Colonic mucosa (tissue), 4 donors: ENCODE measurements at regions not wholly inside any gene's neighbourhood (a gene's known extent, or its start where the extent isn't known, plus 50 kb on each side); places are given as distances from the start of the nearest gene placed in this dataset.

ENCODE experiments used
- DNase-seq: peaks from one replicate; pipeline ENCODE4 v3.0.0-alpha.2; 2020
- H3K27ac ChIP-seq: fragments of 200-600 bp; one replicate; pipeline ENCODE4 v1.8.0; 2021
- H3K27me3 ChIP-seq: fragments of 200-600 bp; one replicate; pipeline ENCODE4 v1.8.0; 2021
- H3K36me3 ChIP-seq: fragments of 200-600 bp; one replicate; pipeline ENCODE4 v1.8.0; 2021
- H3K4me1 ChIP-seq: fragments of 200-600 bp; one replicate; pipeline ENCODE4 v1.8.0; 2021; ENCODE audit warnings: mild to moderate bottlenecking
- H3K4me3 ChIP-seq: fragments of 200-600 bp; one replicate; pipeline ENCODE4 v1.8.0; 2021
- H3K9ac ChIP-seq, 2 donors: one replicate each; pipeline ENCODE4 v1.7.0; 2013; ENCODE audit warnings: control low read depth in 2 of 2, low read depth in 2 of 2, low read length in 2 of 2
- H3K9me3 ChIP-seq: fragments of 200-600 bp; one replicate; pipeline ENCODE4 v1.8.0; 2021
- intact Hi-C: fragments of 100-400 bp; cut with DNase I; formaldehyde crosslinking; loops from one replicate; pipeline ENCODE4 v1.14.1; 2022
- TF ChIP-seq, protein P1 (sequence below): fragments of 200-600 bp; IDR thresholded peaks from one replicate; pipeline ENCODE4 v1.8.0; 2022; ENCODE audit warnings: antibody characterized with exemption, mild to moderate bottlenecking
- donor health status: healthy.
- donor health status: DM: no; HTN: no; CAD: no.
- donor health status: DM: no; HTN: no; CAD: no.

DNA sequence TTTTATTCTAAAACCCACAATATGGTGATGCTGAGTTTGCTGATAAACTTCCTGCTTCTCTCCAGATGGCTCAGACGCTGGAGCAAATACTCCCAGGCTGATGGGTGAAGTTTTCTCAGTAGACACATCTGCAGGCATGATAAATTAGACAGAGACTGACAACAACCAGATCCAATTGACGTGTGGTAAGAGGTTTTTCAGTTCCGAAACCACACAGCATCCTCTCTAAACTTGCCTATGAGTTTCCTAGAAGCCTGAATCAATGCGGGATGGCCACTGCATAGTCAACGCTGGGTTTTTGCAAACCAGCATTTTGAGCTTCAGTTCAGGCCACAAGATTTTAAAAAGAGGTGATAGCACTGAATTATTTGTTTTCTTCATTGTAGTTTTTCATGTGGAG, 360.3 kb upstream of the ARRDC4 start:
- H3K27ac ChIP-seq, result no peak overlapping the region
- H3K9ac ChIP-seq, result no peak overlapping the region
- DNase-seq, result no peak
- no peaks in the 10 kb centered on the region for H3K9me3 ChIP-seq
- TF ChIP-seq, protein P1, sequence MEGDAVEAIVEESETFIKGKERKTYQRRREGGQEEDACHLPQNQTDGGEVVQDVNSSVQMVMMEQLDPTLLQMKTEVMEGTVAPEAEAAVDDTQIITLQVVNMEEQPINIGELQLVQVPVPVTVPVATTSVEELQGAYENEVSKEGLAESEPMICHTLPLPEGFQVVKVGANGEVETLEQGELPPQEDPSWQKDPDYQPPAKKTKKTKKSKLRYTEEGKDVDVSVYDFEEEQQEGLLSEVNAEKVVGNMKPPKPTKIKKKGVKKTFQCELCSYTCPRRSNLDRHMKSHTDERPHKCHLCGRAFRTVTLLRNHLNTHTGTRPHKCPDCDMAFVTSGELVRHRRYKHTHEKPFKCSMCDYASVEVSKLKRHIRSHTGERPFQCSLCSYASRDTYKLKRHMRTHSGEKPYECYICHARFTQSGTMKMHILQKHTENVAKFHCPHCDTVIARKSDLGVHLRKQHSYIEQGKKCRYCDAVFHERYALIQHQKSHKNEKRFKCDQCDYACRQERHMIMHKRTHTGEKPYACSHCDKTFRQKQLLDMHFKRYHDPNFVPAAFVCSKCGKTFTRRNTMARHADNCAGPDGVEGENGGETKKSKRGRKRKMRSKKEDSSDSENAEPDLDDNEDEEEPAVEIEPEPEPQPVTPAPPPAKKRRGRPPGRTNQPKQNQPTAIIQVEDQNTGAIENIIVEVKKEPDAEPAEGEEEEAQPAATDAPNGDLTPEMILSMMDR, result no peak
- no peaks in the 10 kb centered on the region for H3K36me3 ChIP-seq
- intact Hi-C loops, result no loop called here
- H3K27me3 ChIP-seq, result no peaks in the 10 kb centered on the region
- H3K4me3 ChIP-seq, result no peak overlapping the region
- H3K4me1 ChIP-seq, result no peaks in the 10 kb centered on the region

DNA sequence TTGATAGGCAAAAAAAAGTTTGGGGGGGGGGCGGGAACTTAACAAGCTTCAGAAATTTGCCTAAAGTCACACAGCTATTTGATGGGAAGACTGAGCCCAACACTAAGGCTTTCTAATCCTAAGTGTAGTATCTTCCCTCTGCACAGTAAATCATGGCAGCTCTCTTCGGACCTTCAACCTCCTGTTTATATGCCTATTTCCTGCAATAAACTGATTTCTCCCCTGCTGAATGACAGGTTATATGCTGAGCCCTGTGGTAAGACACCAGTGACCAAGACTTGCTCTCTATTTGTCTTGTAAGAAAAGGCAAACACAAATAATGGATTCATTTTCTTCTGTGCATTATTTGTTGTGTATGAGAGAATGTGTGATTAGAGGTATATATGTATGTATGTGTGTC, 355.8 kb upstream of the ARRDC4 start:
- intact Hi-C loops, result no loop called here
- H3K9me3 ChIP-seq, result no peaks in the 10 kb centered on the region
- H3K27ac ChIP-seq, result no peak overlapping the region
- TF ChIP-seq, protein P1, result no peak
- H3K36me3 ChIP-seq, result no peaks in the 10 kb centered on the region
- H3K27me3 ChIP-seq, result no peaks in the 10 kb centered on the region
- no peak overlapping the region for H3K9ac ChIP-seq
- H3K4me3 ChIP-seq, result no peak overlapping the region
- H3K4me1 ChIP-seq, result no peaks in the 10 kb centered on the region
- DNase-seq, result no peak

DNA sequence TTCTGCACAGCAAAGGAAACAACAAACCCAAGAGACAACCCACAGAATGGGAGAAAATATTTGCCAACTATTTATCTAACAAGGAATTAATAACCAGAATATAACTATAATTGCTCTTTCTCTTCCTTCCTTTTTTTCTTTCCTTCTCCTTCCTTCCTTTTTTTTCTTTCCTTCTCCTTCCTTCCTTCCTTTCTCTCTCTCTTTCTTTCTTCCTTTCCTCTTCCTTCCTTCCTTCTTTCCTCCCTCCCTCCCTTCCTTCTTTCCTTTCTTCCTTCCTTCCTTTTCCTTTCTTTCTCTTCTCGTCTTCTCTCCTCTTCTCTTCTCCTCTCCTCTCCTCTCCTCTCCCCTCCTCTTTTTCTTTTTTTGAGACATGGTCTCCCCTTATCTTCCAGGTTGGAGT, 345.4 kb upstream of the ARRDC4 start:
- no peak for DNase-seq
- H3K4me3 ChIP-seq, result no peak overlapping the region
- no peaks in the 10 kb centered on the region for H3K36me3 ChIP-seq
- intact Hi-C loops, result no loop called here
- no peaks in the 10 kb centered on the region for H3K27me3 ChIP-seq
- no peak overlapping the region for H3K9ac ChIP-seq
- H3K27ac ChIP-seq, result no peak overlapping the region
- TF ChIP-seq, protein P1, result no peak
- H3K4me1 ChIP-seq, result no peaks in the 10 kb centered on the region
- H3K9me3 ChIP-seq, result no peaks in the 10 kb centered on the region

DNA sequence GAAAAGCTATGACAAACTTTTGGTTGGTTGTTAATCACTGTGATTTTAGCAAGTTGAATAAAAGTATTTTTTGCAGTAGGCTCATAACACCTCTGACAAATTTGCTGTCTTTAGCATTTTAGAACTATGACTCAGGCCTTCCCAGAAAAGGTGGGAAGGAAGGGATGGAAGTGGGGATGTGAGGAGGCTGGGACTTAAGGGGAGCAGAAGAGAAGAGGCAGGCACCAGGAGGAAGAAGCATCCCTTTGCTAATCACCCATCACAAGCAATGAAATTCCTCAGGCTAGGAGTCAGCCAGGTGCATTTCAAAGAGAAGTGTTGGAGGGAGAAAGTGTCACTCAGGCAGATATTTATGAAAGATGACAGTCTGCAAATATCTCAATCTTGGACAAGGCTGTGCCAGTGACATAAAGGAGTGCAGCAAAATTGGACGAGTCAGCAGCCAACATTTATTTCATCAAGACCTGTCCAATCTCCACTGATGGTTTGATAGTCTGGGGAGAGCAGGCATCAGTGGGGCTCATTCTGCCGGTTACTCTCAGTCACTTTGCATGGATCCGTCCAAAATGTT, 337.3 kb upstream of the ARRDC4 start:
- H3K27me3 ChIP-seq, result no peaks in the 10 kb centered on the region
- no peaks in the 10 kb centered on the region for H3K4me1 ChIP-seq
- TF ChIP-seq, protein P1, result no peak
- DNase-seq, result no peak
- intact Hi-C loops, result no loop called here
- H3K9ac ChIP-seq, result no peak overlapping the region
- no peaks in the 10 kb centered on the region for H3K9me3 ChIP-seq
- H3K36me3 ChIP-seq, result no peaks in the 10 kb centered on the region
- H3K27ac ChIP-seq, result no peak overlapping the region
- no peak overlapping the region for H3K4me3 ChIP-seq

DNA sequence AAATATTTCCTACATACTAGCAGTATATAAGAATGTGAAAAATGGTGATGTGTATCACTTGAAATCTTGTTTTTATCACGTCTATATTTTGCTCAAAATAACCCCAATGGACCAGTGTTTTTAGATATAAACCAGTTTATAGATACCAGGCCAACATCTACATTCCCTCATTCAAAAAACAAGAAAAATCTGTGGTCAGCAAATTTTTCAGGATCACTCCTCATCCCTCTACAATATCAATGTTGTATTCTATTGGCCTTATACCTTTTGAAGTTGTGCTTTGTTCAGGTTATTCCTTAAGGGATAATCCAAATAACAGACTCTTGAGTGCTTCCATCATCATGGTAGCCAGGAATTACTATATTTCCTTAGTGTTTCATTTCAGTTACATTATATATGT, 332.9 kb upstream of the ARRDC4 start:
- TF ChIP-seq, protein P1, result no peak
- Histone ChIP-seq H3K27me3 (no peaks in the 10 kb centered on the region), H3K9ac (no peak overlapping the region), H3K9me3 (no peaks in the 10 kb centered on the region), H3K4me1 (no peaks in the 10 kb centered on the region), H3K36me3 (no peaks in the 10 kb centered on the region), H3K27ac (no peak overlapping the region), H3K4me3 (no peak overlapping the region)
- DNase-seq, result no peak
- intact Hi-C loops, result no loop called here

DNA sequence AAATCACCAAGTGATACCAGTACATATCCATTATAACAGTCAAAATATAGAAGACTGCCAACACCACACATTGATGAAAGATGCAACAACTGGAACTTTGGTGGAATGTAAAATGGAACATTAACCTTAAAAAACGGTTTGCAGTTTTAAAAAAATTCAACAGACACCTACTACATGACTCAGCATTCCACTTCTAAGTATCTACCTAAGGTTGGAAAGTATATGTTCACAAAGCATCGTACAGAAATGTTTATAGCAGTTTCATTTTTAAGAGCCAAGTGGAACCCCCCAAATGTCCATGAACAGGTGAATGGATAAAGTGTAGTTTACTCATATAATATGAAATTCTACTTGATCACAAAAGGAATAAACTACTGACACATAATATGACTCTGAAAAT, 314.7 kb upstream of the ARRDC4 start:
- Histone ChIP-seq H3K9me3 (no peaks in the 10 kb centered on the region), H3K27ac (no peak overlapping the region), H3K9ac (no peak overlapping the region), H3K4me1 (no peaks in the 10 kb centered on the region), H3K36me3 (no peaks in the 10 kb centered on the region), H3K4me3 (no peak overlapping the region), H3K27me3 (no peaks in the 10 kb centered on the region)
- intact Hi-C loops, result no loop called here
- DNase-seq, result no peak
- TF ChIP-seq, protein P1, result no peak
